RWPE2 (cell line): ENCODE measurements at regions not wholly inside any gene's neighbourhood (a gene's known extent, or its start where the extent isn't known, plus 50 kb on each side); places are given as distances from the start of the nearest gene placed in this dataset.

Source experiments
- ATAC-seq: fragments of 200-7000 bp; cut with Tn5 transposase; 3 replicates; pipeline ENCODE4 v1.9.1; 2021; ENCODE audit warnings: low read depth
- DNase-seq: peaks from one replicate; pipeline ENCODE4 v3.0.0-alpha.2; 2020; ENCODE audit warnings: low spot score
- H3K27ac ChIP-seq: fragments of 450-650 bp; 2 replicates; pipeline ENCODE4 v1.5.1; 2017; ENCODE audit warnings: mild to moderate bottlenecking; ENCODE audit not compliant: poor library complexity, severe bottlenecking
- H3K27me3 ChIP-seq: fragments of 250-450 bp; sonication (Bioruptor Pico); 2 replicates; pipeline ENCODE4 v1.5.1; 2021; ENCODE audit warnings: mild to moderate bottlenecking, moderate library complexity; ENCODE audit not compliant: insufficient read depth, poor library complexity, severe bottlenecking
- H3K36me3 ChIP-seq: fragments of 250-450 bp; sonication (Bioruptor Pico); 2 replicates; pipeline ENCODE4 v1.5.1; 2020; ENCODE audit warnings: low read depth, mild to moderate bottlenecking, moderate library complexity
- H3K4me1 ChIP-seq: fragments of 250-450 bp; sonication (Bioruptor Pico); 2 replicates; pipeline ENCODE4 v1.5.1; 2021; ENCODE audit warnings: mild to moderate bottlenecking, moderate library complexity; ENCODE audit not compliant: insufficient read depth, poor library complexity, severe bottlenecking
- H3K4me3 ChIP-seq: fragments of 250-450 bp; sonication (Bioruptor Pico); 2 replicates; pipeline ENCODE4 v1.5.1; 2021; ENCODE audit warnings: mild to moderate bottlenecking, moderate library complexity; ENCODE audit not compliant: severe bottlenecking
- H3K9me3 ChIP-seq: fragments of 250-450 bp; sonication (Bioruptor Pico); 2 replicates; pipeline ENCODE4 v1.5.1; 2021; ENCODE audit warnings: mild to moderate bottlenecking, moderate library complexity; ENCODE audit not compliant: severe bottlenecking
- CTCF ChIP-seq: fragments of 450-650 bp; IDR thresholded peaks from one replicate; pipeline ENCODE4 v1.5.1; 2017; ENCODE audit warnings: mild to moderate bottlenecking, moderate library complexity; ENCODE audit not compliant: poor library complexity, severe bottlenecking

DNA sequence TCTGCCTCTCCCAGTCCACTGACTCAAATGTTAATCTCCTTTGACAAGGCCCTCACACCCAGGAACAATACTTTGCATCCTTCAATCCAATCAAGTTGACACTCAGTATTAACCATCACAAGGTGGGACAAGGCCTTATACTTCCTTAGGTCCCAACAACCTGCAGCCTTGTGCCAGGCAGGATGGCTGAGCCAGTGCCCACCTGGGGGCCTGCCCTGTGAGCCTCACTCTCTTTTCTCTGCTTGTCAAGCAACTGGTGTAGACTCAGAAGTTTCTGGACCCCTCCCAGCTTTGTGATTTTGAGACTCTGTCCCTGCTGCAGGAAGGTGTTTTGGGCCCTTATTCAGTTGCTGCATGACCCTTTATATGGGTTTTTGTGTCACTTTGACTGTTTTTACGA, 310.0 kb upstream of the C1orf174 start:
- Histone ChIP-seq H3K27me3 (no peaks in the 10 kb centered on the region), H3K36me3 (no peaks in the 10 kb centered on the region), H3K27ac (no peak overlapping the region), H3K4me1 (no peaks in the 10 kb centered on the region), H3K4me3 (no peak overlapping the region), H3K9me3 (peaks cover 5% of the 10 kb centered on the region)
- no peak for DNase-seq
- TF ChIP-seq CTCF, result no peak
- ATAC-seq, result no peak

DNA sequence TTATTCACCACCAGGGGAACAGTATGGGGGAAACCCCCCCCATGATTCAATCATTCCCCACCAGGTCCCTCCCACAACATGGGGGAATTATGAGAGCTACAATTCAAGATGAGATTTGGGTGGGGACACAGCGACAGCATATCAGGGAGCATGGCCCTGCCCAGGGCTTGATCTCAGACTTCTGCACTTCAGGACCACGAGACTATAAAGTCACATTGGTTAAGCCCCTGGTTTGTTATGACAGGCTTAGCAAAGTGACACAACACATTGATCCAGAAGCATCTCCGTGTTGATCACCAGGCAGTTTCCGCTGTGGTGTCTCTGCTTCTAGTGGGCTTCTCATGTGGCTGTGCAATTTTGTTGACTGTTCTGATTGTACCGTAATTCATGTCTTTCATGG, 312.7 kb upstream of the C1orf174 start:
- Histone ChIP-seq H3K36me3 (no peaks in the 10 kb centered on the region), H3K27ac (no peak overlapping the region), H3K27me3 (no peaks in the 10 kb centered on the region), H3K4me3 (no peak overlapping the region), H3K4me1 (no peaks in the 10 kb centered on the region), H3K9me3 (peaks cover 2% of the 10 kb centered on the region)
- ATAC-seq (no peak), DNase-seq (no peak)
- no peak for TF ChIP-seq CTCF

DNA sequence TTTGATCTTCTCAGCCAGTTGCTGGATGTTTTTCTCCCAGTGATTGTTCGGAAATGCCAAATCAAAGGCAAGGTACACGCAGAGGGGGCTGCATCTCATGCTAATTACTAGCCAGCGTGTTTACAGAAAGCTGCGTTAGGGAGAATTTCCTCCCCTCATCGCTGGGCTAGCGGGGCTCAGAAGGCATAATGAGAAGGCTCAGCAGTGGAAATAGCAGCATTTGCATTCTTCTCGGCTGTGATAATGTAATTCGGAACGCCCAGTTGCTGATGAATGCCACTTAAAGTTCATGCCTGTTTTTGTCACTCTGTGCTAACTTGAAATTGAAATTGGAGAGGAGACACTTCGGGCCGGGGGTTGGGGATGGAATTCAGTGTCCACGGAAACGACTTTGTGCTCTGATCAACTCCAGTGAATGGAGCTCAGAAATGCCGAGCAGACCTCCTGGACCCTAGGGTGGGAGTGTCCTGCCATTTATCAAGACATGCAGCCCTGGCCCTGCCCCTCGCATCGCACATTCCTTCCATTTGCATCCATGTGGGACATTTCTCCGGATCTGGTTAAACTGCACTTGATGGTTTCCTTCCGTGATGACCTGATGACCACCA, 313.4 kb upstream of the C1orf174 start:
- Histone ChIP-seq H3K36me3 (no peaks in the 10 kb centered on the region), H3K27ac (no peak overlapping the region), H3K9me3 (peaks cover 2% of the 10 kb centered on the region), H3K4me3 (no peak overlapping the region), H3K27me3 (no peaks in the 10 kb centered on the region), H3K4me1 (no peaks in the 10 kb centered on the region)
- no peak for TF ChIP-seq CTCF
- DNase-seq, result no peak
- no peak for ATAC-seq

DNA sequence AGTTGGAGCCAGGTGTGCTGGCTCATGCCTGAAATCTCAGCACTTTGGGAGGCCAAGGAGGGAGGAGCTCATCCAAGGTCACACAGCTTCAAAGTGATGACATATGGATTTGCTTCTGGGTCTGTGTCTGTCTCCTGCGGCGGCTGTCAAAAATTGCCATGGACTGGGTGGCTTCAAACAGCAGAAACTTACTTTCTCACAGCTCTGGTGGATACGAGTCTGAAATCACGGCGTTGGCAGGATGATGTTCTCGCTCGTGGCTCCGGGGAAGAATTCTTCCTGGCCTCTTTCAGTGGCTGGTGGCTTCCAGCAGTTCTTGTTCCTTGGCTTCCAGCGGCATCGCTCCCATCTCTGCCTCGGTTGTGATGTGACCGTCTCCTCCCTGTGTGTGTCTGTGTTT, 314.8 kb upstream of the C1orf174 start:
- no peak for DNase-seq
- Histone ChIP-seq H3K9me3 (peaks cover 2% of the 10 kb centered on the region), H3K36me3 (no peaks in the 10 kb centered on the region), H3K4me1 (no peaks in the 10 kb centered on the region), H3K4me3 (no peak overlapping the region), H3K27ac (no peak overlapping the region), H3K27me3 (no peaks in the 10 kb centered on the region)
- TF ChIP-seq CTCF, result no peak
- no peak for ATAC-seq

DNA sequence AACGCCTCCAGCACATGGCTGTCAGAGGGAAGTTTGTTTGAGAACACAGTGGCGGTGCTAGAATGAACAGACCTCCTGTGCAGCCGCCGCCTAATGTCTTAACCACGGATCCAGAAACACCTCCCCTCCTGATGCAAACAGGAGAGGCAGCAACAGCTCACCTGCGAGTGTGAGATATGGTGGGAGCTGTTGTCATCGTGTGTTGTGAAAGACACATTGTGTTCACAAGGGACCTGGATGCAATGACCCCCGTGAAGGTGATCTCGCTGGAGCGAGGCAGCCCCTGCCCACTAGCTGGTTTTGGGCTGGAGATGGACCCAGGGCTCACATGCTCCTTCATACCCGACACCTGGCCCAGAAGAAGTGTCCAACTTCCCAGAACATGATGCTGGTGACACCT, 315.3 kb upstream of the C1orf174 start:
- ATAC-seq, result no peak
- no peak for TF ChIP-seq CTCF
- Histone ChIP-seq H3K4me3 (no peak overlapping the region), H3K36me3 (no peaks in the 10 kb centered on the region), H3K27me3 (no peaks in the 10 kb centered on the region), H3K9me3 (peaks cover 2% of the 10 kb centered on the region), H3K4me1 (no peaks in the 10 kb centered on the region), H3K27ac (no peak overlapping the region)
- DNase-seq, result no peak
